Vagina (tissue), 2 donors: ENCODE measurements at regions not wholly inside any gene's neighbourhood (a gene's known extent, or its start where the extent isn't known, plus 50 kb on each side); places are given as distances from the start of the nearest gene placed in this dataset.

Experiments
- POLR2A ChIP-seq, 2 donors: fragments of 450-650 bp; IDR thresholded peaks; one replicate each; pipeline ENCODE4 v1.6.1; 2017; ENCODE audit warnings: antibody characterized with exemption in 2 of 2, mild to moderate bottlenecking in 2 of 2, moderate library complexity in 2 of 2
- TF ChIP-seq, protein P1 (sequence below), 3 experiments: fragments of 450-650 bp in 2 of 3; fragments of 200-600 bp in 1 of 3; sonication (generic) in 1 of 3; IDR thresholded peaks; one replicate each; pipeline ENCODE4 v1.5.1; 2017 to 2019; ENCODE audit warnings: antibody characterized with exemption in 3 of 3, mild to moderate bottlenecking in 2 of 3, moderate library complexity in 2 of 3

DNA sequence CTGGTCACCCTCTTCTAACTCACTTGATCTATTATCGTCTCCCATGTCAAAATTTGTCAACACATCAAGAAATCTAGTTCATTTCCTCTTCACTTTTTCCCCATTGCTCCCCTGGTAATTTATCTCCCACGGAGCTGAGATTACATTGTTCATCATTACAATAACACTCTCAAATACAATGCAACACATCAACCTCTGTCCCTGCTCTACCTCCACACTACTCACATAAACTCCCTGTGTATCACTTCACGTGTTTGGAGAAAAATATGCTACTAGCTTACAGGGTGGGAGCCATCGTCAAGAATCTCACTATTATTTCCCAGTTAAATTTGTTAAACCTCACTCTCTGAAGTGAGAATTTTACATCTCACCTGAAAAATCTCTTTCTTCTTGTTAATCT lies 1006.4 kb downstream of the ARAP2 start:
- no peak for TF ChIP-seq POLR2A (IDR thresholded peaks at IDR 0.05)
- TF ChIP-seq, protein P1, sequence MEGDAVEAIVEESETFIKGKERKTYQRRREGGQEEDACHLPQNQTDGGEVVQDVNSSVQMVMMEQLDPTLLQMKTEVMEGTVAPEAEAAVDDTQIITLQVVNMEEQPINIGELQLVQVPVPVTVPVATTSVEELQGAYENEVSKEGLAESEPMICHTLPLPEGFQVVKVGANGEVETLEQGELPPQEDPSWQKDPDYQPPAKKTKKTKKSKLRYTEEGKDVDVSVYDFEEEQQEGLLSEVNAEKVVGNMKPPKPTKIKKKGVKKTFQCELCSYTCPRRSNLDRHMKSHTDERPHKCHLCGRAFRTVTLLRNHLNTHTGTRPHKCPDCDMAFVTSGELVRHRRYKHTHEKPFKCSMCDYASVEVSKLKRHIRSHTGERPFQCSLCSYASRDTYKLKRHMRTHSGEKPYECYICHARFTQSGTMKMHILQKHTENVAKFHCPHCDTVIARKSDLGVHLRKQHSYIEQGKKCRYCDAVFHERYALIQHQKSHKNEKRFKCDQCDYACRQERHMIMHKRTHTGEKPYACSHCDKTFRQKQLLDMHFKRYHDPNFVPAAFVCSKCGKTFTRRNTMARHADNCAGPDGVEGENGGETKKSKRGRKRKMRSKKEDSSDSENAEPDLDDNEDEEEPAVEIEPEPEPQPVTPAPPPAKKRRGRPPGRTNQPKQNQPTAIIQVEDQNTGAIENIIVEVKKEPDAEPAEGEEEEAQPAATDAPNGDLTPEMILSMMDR (IDR thresholded peaks at IDR 0.05) = no peak
